HG03139 (cell line): ENCODE measurements at regions not wholly inside any gene's neighbourhood (a gene's known extent, or its start where the extent isn't known, plus 50 kb on each side); places are given as distances from the start of the nearest gene placed in this dataset.
A peak's percentile ranks its signal among the peaks of the same experiment; 100 is the strongest.
"Not testable (repeated sequence)": the region's sequence is repeated elsewhere in the genome, so short reads cannot be mapped to it uniquely, and the experiment has no call there.

Experiments used
- ATAC-seq: cut with Tn5 transposase; IDR thresholded peaks from one replicate; pipeline ENCODE4 v1.9.1; 2021; ENCODE audit not compliant: unreplicated experiment

GRCh38 chr18:59038295-59039039, 101.2 kb upstream of the SEC11C start:
- no peak for ATAC-seq

- ATAC-seq, result not testable (repeated sequence)
Measured at GRCh38 chr18:59039040-59039320, 100.7 kb upstream of the SEC11C start.

DNA sequence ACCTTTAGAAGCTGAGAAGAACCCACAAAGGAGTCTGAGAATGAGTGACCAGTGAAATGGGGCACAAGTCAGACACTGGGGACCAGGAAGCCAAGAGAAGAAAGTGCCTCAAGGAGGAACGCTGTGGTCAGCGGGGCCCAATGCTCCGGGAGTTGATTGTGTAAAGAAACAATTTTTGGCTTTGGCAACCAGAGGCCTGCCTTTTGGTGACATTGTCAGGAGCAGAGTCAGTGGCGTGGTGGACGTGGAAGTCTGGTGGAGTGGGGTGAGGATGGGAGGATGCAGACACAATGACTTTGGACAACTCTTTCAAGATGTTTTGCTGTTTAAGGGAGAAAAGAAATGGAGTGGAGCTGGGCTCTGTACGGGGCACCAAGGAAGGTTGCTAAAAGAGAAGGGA, 100.2 kb upstream of the SEC11C start:
- no peak for ATAC-seq

GRCh38 chr18:59040770-59041148, 98.9 kb upstream of the SEC11C start:
- no peak for ATAC-seq

DNA sequence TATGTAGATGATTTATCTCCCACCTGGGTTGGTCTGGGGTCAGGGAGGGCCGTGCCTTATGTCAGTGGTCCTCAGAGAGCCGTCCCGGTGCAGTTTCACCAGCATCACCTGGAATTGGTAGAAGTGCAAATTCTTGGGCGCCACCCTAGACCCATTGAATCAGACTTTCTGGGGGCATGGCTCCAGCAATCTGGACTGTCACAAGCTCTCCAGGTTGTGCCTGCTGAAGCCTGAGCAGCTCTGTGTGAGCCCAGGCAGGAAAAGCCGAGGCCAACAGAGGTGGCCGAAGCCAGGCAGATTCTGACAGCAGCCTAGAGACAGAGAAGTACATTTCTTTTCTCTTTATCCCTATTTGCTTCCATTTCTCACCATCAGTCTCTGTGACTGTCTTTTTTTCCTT, 98.4 kb upstream of the SEC11C start:
- ATAC-seq, result no peak

GRCh38 chr18:59041819-59042815, 97.6 kb upstream of the SEC11C start:
- ATAC-seq, result no peak

- ATAC-seq, result no peak
Measured at GRCh38 chr18:59044855-59045254, 94.8 kb upstream of the SEC11C start.

DNA sequence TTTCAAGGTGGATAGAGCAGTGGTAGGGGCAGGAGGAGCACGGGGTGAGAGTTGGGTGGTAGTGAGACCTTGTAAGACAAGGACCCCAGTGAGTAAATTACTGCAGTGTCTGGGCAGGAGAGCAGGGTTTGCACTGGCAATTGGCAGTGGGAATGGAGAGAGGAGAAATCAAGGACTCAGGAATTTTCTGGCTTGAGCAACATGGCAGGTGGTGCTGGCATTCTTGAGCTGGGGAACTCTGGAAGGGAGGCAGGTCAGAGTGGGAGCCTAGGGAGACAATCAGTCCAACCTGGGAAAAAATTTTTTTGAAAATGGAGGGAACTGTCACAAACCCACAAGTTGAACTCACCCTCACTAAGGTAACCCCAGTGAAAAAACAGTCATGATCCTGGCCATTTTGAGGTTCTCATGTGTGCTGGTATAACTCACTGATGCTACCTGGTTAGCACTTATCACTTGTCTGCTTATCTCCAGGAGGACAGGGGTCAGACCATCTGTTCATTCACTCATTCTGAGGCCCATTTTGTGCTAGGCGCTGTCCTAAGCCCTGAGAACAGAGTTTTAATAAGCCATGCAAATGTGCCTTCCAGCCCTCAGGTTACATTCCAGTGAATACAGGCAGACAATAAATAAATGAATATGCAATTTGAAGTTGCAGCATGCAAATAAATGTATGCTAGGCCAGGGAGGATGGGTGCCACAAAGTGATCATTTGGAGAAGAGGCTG, 92.2 kb upstream of the SEC11C start:
- ATAC-seq, result no peak

GRCh38 chr18:59048048-59048363, 91.7 kb upstream of the SEC11C start:
- no peak for ATAC-seq

- ATAC-seq, result no peak
Measured at GRCh38 chr18:59048378-59048777, 91.3 kb upstream of the SEC11C start.

DNA sequence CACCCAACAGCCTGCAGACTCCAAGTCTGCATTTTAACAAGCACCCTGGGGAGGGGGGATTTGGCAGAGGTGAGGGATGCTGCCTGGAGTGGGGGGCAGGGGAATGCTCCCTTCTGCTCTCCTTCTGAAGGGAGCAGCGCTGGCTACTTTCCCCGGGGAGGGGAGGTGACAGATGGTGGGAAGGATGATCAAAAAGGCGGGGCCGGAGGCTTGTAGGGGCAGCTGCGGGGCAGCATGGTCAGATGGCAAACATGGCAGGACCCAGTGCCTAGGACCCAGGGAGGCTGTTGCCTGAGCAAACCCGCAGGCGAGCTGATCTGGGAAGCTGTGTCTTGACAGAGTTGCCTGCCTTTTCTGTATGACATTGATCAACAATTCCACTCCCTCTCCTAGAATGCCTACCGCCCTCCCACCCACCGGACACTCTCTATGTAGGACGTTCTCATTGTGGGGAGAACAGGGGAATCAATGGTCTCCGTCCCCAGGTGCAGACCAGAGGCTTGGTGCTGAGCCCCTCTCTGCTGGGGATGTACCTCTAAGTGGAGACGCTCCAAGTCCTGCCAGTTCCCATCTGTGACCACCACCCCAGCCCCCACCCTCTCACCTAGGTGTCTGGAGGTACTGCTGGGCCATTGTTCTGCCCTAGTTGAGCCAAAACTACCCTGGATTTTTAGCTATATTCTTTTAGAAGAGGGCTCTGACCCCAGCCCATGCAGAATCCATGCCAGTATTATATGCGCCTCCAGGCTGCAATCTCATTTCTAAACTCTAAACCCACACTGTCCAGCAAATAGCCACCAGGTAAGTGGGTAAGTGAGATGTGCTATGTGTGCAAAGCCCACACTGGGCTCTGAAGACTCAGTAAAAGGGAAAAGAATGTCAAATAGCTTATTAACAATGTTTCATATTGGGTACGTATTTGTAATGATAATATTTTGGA, 89.7 kb upstream of the SEC11C start:
- no peak for ATAC-seq

DNA sequence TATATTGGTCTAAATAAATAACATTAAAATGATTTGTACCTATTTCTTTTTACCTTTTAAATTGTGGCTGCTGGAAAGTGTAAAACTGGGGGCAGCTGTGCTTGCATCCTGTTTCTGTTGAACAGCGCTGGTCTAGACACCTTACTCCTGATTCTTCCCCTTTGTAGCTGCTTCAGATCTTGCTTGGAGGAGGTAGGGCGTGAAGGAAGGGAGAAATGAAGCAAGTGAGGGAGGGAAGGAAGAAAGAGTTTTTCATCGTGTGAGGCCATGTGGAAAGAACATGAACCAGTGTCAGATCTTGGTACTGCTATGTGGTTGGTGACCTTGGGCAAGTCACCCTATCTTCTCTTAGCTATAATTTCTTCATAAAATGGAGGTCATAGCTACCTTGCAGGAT, 89.0 kb upstream of the SEC11C start:
- no peak for ATAC-seq

DNA sequence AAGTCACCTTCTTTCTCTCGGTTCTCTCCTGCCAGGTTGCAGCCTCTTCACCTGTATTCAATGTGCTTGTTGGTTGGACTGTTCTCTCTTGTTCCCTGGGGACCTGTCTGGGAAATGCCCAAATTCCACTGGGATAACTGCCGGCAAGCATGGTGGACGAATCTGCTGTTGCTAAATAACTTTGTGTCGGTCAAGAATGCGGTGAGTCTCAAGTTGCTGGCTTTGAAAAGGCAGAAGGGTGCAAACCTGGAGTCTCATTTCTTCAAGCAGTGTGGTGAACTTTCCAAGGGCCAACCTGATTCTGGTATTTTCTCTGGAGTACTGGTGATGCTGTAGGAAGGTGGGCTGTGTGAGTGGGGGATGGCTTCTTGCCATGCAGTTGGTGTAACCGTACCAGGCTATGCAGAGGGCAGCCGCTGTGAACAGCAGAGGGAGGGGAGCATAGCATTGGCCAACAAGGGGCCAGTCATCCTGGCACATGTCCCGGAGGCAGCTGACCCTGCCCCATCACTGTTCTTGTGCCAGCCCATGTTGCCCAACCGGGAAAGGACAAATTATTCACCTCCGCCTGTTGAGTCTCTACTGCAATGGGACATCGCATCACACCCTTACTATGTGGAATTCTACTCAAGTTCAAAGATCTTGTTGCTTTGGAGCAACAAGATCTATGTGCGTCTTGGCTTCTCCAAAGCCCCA, 88.1 kb upstream of the SEC11C start:
- no peak for ATAC-seq

GRCh38 chr18:59052965-59053820, 86.5 kb upstream of the SEC11C start:
- no peak for ATAC-seq

GRCh38 chr18:59054496-59055287, 85.0 kb upstream of the SEC11C start:
- ATAC-seq, result no peak

- no peak for ATAC-seq
Measured at GRCh38 chr18:59055345-59056032, 84.2 kb upstream of the SEC11C start.

DNA sequence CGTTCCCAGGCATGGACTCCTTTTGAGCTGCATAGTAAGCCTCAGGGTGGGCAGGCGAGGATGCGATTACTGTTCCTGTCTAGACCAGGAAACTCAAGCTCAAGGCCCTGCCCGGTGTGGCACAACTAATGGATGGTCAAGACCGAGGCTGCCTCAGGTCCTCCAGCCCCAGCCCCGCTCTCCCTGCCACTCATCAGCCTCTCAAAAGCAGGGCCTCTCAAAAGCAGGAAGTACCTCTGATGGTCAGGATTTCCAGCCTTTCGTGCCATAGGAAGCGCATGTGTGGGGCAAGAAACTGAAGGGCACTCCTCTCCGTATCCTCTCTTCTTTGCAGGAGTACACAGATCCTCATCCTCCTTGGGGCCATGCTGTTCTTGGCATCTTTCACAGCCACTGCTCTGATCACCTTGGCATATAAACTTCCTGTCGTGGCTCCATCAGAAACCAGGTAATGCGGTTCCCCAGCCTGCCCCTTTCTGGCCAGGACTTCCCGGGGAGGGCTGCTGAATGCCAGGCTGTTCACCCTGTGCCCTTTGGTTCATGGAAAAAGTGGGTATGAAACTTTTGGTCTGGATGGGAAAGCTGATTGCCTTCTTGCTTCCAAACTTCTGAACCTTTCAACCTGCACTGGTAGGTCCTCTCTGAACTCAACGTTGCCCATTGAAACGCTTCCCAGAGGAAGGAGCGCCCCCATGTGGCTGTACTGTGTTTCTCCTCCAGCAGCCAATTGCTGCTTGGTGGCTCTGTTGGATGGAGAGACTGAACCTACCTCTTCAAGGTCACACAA, 82.8 kb upstream of the SEC11C start:
- ATAC-seq, result peak; percentile 62
